ENCODE measurements at regions not wholly inside any gene's neighbourhood (a gene's known extent, or its start where the extent isn't known, plus 50 kb on each side); places are given as distances from the start of the nearest gene placed in this dataset.

DNA sequence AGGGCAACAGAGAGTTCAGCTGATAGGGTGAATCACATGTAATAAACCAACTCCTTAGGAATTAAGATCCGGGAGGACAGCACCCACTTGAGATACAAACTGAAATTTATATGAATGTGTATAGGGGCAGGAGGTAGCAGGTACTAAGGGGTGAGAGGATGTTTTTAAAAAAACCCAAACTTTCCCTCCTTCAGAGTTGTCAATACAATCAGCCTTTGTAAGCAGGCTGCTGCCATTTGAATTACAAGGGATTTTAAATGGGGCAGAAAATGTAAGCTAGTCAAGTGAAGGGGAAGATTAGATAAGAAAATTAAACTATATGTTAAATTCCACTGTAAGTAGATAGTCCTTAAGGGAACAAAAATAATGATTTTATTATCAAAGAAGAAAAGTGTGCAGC, 1239.7 kb upstream of the CELF4 start:
- peaks cover 2% of the 10 kb centered on the region for H3K27me3 Mint-ChIP-seq (ENCODE audit: insufficient read depth, low read depth)
- H3K4me3 Mint-ChIP-seq = no peak overlapping the region
- Histone ChIP-seq H3K4me2 (peak overlapping the region; percentile 34), H3K4me1 (peaks cover 26% of the 10 kb centered on the region), H3K4me3 (no peak overlapping the region), H3K27ac (no peak overlapping the region), H3K36me3 (no peaks in the 10 kb centered on the region), H4K20me1 (ENCODE audit: low read depth) (no peaks in the 10 kb centered on the region), H3K79me2 (ENCODE audit: low read depth) (no peaks in the 10 kb centered on the region), H3K27me3 (no peaks in the 10 kb centered on the region), H3K9ac (no peak overlapping the region), H2AFZ (replicated peaks) (peak overlapping the region; percentile 54), H3F3A (ENCODE audit: low read depth) (no peaks in the 10 kb centered on the region), H3K9me3 (ENCODE audit: low read depth) (no peaks in the 10 kb centered on the region)
- H3K9me3 Mint-ChIP-seq = no peaks in the 10 kb centered on the region
- no peaks in the 10 kb centered on the region for H3K36me3 Mint-ChIP-seq
- H3K27ac Mint-ChIP-seq = no peak overlapping the region
- no peak for TF ChIP-seq EZH2 (IDR thresholded peaks at IDR 0.05)
- TF ChIP-seq EZH2phosphoT487 (IDR thresholded peaks at IDR 0.05) = no peak
- TF ChIP-seq, protein P1, sequence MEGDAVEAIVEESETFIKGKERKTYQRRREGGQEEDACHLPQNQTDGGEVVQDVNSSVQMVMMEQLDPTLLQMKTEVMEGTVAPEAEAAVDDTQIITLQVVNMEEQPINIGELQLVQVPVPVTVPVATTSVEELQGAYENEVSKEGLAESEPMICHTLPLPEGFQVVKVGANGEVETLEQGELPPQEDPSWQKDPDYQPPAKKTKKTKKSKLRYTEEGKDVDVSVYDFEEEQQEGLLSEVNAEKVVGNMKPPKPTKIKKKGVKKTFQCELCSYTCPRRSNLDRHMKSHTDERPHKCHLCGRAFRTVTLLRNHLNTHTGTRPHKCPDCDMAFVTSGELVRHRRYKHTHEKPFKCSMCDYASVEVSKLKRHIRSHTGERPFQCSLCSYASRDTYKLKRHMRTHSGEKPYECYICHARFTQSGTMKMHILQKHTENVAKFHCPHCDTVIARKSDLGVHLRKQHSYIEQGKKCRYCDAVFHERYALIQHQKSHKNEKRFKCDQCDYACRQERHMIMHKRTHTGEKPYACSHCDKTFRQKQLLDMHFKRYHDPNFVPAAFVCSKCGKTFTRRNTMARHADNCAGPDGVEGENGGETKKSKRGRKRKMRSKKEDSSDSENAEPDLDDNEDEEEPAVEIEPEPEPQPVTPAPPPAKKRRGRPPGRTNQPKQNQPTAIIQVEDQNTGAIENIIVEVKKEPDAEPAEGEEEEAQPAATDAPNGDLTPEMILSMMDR (IDR thresholded peaks at IDR 0.05) = no peak
- DNase-seq (ENCODE audit: low spot score) = peak; percentile 19
- H3K4me1 Mint-ChIP-seq = peaks cover 14% of the 10 kb centered on the region

DNA sequence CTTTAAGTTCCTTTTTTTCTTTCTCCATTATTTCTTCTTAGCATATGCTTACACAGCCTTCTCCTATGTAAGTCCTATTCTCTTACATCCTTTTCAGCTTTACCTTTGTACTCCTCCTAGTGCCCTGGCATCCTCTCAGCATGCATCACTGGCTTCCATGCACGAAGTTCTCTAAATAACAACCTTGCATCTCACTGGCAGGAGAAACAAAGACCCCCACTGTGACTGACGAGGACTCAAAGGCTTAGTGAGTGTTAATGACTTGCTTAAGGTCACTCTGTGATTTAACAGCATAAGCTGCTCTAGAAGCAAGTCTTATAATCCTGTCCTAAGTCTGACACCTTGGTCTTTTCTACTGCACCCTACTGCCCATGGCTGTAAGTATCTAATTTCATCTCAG, 1236.0 kb upstream of the CELF4 start:
- Histone ChIP-seq H3K9ac (no peak overlapping the region), H3K36me3 (no peaks in the 10 kb centered on the region), H3F3A (ENCODE audit: low read depth) (no peaks in the 10 kb centered on the region), H3K4me2 (no peak overlapping the region), H3K4me3 (no peak overlapping the region), H3K4me1 (peaks cover 18% of the 10 kb centered on the region), H3K27ac (no peak overlapping the region), H3K27me3 (no peaks in the 10 kb centered on the region), H4K20me1 (ENCODE audit: low read depth) (no peaks in the 10 kb centered on the region), H2AFZ (replicated peaks) (no peak overlapping the region), H3K9me3 (ENCODE audit: low read depth) (no peaks in the 10 kb centered on the region), H3K79me2 (ENCODE audit: low read depth) (no peaks in the 10 kb centered on the region)
- no peak overlapping the region for H3K27ac Mint-ChIP-seq
- TF ChIP-seq EZH2 (IDR thresholded peaks at IDR 0.05) = no peak
- TF ChIP-seq EZH2phosphoT487 (IDR thresholded peaks at IDR 0.05) = peak; percentile 48
- H3K27me3 Mint-ChIP-seq (ENCODE audit: insufficient read depth, low read depth) = peaks cover 2% of the 10 kb centered on the region
- peaks cover 6% of the 10 kb centered on the region for H3K9me3 Mint-ChIP-seq
- H3K4me1 Mint-ChIP-seq = peaks cover 14% of the 10 kb centered on the region
- DNase-seq (ENCODE audit: low spot score) = peak; percentile 51
- no peaks in the 10 kb centered on the region for H3K36me3 Mint-ChIP-seq
- no peak overlapping the region for H3K4me3 Mint-ChIP-seq

DNA sequence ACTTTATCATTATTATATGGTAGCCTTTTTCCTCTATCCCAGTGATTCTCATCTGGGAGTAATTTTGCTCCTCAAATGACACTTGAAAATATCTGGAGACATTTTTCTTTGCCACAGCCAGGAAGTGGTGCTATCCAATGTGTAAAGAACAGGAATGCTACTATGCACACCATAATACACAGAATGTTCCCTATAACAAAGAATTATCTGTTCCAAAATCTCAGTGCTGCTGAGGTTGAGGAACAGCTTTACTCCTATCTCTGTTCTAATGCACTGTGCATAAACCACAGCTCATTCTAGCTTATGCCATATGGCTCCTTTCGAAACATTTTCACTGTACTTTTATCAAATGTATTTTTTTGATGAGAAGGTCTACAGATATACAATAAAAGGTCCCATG, 1231.2 kb upstream of the CELF4 start:
- Mint-ChIP-seq H3K36me3 (no peaks in the 10 kb centered on the region), H3K9me3 (peaks cover 6% of the 10 kb centered on the region), H3K4me1 (no peaks in the 10 kb centered on the region), H3K27ac (no peak overlapping the region), H3K4me3 (no peak overlapping the region), H3K27me3 (ENCODE audit: insufficient read depth, low read depth) (no peaks in the 10 kb centered on the region)
- H4K20me1 ChIP-seq (ENCODE audit: low read depth) = no peaks in the 10 kb centered on the region
- no peak overlapping the region for H2AFZ ChIP-seq (replicated peaks)
- no peaks in the 10 kb centered on the region for H3K4me1 ChIP-seq
- H3K4me2 ChIP-seq = no peak overlapping the region
- H3K9me3 ChIP-seq (ENCODE audit: low read depth) = no peaks in the 10 kb centered on the region
- H3K9ac ChIP-seq = no peak overlapping the region
- DNase-seq (ENCODE audit: low spot score) = no peak
- TF ChIP-seq, protein P1 (IDR thresholded peaks at IDR 0.05) = no peak
- no peak for TF ChIP-seq EZH2 (IDR thresholded peaks at IDR 0.05)
- TF ChIP-seq EZH2phosphoT487 (IDR thresholded peaks at IDR 0.05) = no peak
- H3K79me2 ChIP-seq (ENCODE audit: low read depth) = no peaks in the 10 kb centered on the region
- H3K36me3 ChIP-seq = no peaks in the 10 kb centered on the region
- no peaks in the 10 kb centered on the region for H3K27me3 ChIP-seq
- H3K4me3 ChIP-seq = no peak overlapping the region
- H3K27ac ChIP-seq = no peak overlapping the region
- H3F3A ChIP-seq (ENCODE audit: low read depth) = no peaks in the 10 kb centered on the region

DNA sequence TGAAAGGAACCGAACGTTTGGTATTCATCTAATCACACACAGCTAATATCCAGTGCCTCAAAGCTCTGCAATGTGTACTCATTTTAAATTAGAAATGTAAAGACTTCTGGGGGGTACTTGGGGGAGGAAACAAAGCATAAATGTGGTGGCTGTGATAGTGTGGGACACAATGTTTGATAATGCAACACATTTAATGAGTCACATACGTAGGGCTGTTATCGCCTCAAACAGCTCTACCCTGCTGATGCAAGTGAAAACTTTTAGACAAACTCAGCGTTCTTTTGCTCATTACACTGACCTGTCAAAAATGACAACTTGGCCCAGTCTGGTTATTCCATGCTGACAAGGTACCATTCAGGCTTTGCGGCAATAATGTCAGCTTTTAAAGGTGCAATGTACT, 1227.1 kb upstream of the CELF4 start:
- Histone ChIP-seq H3K4me2 (no peak overlapping the region), H2AFZ (replicated peaks) (no peak overlapping the region), H4K20me1 (ENCODE audit: low read depth) (no peaks in the 10 kb centered on the region), H3K79me2 (ENCODE audit: low read depth) (no peaks in the 10 kb centered on the region), H3F3A (ENCODE audit: low read depth) (no peaks in the 10 kb centered on the region), H3K27ac (no peak overlapping the region), H3K27me3 (no peaks in the 10 kb centered on the region), H3K9ac (no peak overlapping the region), H3K9me3 (ENCODE audit: low read depth) (no peaks in the 10 kb centered on the region), H3K4me3 (no peak overlapping the region), H3K4me1 (no peaks in the 10 kb centered on the region), H3K36me3 (no peaks in the 10 kb centered on the region)
- Mint-ChIP-seq H3K36me3 (no peaks in the 10 kb centered on the region), H3K4me3 (no peak overlapping the region), H3K27ac (no peak overlapping the region), H3K4me1 (no peaks in the 10 kb centered on the region), H3K27me3 (ENCODE audit: insufficient read depth, low read depth) (no peaks in the 10 kb centered on the region), H3K9me3 (no peaks in the 10 kb centered on the region)
- TF ChIP-seq EZH2phosphoT487 (IDR thresholded peaks at IDR 0.05) = no peak
- no peak for TF ChIP-seq EZH2 (IDR thresholded peaks at IDR 0.05)
- TF ChIP-seq, protein P1 (IDR thresholded peaks at IDR 0.05) = no peak
- no peak for DNase-seq (ENCODE audit: low spot score)
